ENCODE measurements at regions not wholly inside any gene's neighbourhood (a gene's known extent, or its start where the extent isn't known, plus 50 kb on each side); places are given as distances from the start of the nearest gene placed in this dataset.
A peak's percentile ranks its signal among the peaks of the same experiment; 100 is the strongest.

DNA sequence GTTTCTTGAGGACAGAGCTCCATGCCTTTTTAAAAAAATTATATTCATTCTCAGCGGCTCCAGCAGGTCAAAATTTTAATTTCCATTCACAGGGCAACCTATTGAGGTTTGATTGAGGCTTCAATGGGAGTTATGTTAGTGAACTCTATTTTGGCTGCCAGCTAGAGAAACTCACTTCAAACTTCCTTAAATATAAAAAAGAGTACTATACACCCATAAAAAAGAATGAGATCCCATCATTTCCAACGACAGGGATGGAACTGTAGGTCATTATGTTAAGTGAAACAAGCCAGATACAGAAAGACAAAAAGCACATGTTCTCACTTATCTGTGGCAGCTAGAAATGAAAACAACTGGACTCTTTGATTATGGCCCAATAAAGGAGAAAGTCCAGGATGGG is 176.8 kb upstream of the IL12B start:
- Histone ChIP-seq H3K9ac (ENCODE audit: low read depth, low read length) (no peak overlapping the region), H3K4me3 (ENCODE audit: low read length) (no peak overlapping the region), H3K36me3 (ENCODE audit: insufficient read depth, low read length) (no peaks in the 10 kb centered on the region), H3K27me3 (ENCODE audit: control insufficient read depth, insufficient read depth, low read length) (no peaks in the 10 kb centered on the region), H3K9me3 (replicated peaks; ENCODE audit: low read length) (no peaks in the 10 kb centered on the region), H3K4me1 (ENCODE audit: control insufficient read depth, insufficient read depth, low read length) (peaks cover 37% of the 10 kb centered on the region), H3K4me2 (ENCODE audit: low read length) (no peak overlapping the region)

DNA sequence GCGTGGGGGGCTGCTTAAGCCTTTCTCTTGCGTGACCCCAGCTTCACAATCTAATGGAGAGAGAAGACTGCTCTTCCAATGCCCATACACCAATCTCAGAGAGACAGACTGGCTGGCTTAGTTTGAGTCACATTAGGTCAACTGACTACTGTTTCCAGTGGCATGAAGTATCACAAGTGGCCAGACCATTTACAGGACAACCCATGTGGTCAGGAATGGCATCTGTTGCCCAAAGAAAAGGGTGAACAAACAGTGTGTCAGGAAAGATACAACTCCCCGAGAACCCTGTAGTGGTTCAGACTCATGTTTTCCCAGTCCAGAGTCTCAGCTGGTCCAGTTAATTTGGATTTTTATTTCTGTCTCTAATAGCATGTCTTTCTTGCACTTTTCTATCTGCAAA is 177.4 kb upstream of the IL12B start:
- Histone ChIP-seq H3K9ac (ENCODE audit: low read depth, low read length) (no peak overlapping the region), H3K4me2 (ENCODE audit: low read length) (no peak overlapping the region), H3K9me3 (replicated peaks; ENCODE audit: low read length) (no peaks in the 10 kb centered on the region), H3K4me1 (ENCODE audit: control insufficient read depth, insufficient read depth, low read length) (peaks cover 40% of the 10 kb centered on the region), H3K27me3 (ENCODE audit: control insufficient read depth, insufficient read depth, low read length) (no peaks in the 10 kb centered on the region), H3K4me3 (ENCODE audit: low read length) (no peak overlapping the region), H3K36me3 (ENCODE audit: insufficient read depth, low read length) (no peaks in the 10 kb centered on the region)

DNA sequence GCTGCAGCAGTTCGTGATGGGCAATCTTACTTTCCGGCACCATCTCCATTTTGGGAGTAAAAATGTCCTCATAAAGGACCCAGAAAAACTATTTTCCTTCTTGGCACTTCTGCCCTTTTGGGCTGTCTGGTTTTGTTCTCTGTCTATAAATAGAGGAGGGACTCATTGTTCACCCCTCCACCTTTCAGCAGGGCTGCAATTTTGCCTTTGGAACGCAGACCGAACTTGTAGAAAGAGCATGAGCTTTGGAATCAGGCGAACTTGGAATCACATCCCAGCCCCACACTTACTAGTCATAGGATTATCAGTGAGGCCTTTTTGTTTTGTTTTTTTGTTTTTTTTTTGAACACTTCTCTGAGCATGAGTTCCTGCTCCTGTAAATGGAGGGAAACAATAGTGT is 178.1 kb upstream of the IL12B start:
- Histone ChIP-seq H3K27me3 (ENCODE audit: control insufficient read depth, insufficient read depth, low read length) (no peaks in the 10 kb centered on the region), H3K4me2 (ENCODE audit: low read length) (no peak overlapping the region), H3K9me3 (replicated peaks; ENCODE audit: low read length) (no peaks in the 10 kb centered on the region)

DNA sequence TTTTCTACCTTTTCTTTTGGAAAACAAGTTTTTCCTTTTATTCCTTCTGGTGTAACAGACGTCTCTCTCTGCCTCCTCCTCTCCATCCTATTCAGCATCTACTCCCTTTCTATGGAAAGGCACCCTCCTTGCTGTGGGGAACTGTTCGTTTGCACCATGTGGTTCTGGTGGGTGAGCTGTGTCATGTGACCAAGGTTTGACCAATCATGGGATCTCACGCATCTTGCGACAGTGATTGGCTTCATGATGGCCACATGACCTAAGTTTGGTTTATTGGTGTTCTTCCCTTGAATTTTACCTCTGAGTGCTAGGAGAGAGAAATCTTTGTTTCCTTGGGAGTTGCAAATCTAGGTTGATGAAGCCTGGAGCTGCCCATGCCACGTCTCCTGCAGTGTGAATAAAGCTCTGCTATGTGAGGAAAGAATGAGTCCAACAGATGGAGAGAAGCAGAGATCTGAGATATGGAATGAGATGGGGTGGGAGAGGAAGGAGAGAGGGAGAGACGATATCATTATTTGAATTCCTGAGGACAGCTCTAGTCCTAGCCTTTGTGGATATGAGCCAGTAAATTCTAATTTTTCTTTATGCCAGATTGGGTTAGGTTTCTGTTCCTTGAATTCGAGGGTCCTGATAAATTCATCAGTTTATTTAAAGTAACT is 178.8 kb upstream of the IL12B start:
- H3K36me3 ChIP-seq (ENCODE audit: insufficient read depth, low read length), result no peaks in the 10 kb centered on the region
- H3K9me3 ChIP-seq (replicated peaks; ENCODE audit: low read length), result no peaks in the 10 kb centered on the region
- H3K27me3 ChIP-seq (ENCODE audit: control insufficient read depth, insufficient read depth, low read length), result no peaks in the 10 kb centered on the region
- no peak overlapping the region for H3K9ac ChIP-seq (ENCODE audit: low read depth, low read length)
- H3K4me3 ChIP-seq (ENCODE audit: low read length), result no peak overlapping the region
- peaks cover 33% of the 10 kb centered on the region for H3K4me1 ChIP-seq (ENCODE audit: control insufficient read depth, insufficient read depth, low read length)
- H3K4me2 ChIP-seq (ENCODE audit: low read length), result no peak overlapping the region

More for the DNA sequence above, 178.1 kb upstream of the IL12B start:
- Histone ChIP-seq H3K36me3 (ENCODE audit: insufficient read depth, low read length) (no peaks in the 10 kb centered on the region), H3K4me3 (ENCODE audit: low read length) (no peak overlapping the region), H3K4me1 (ENCODE audit: control insufficient read depth, insufficient read depth, low read length) (peaks cover 40% of the 10 kb centered on the region), H3K9ac (ENCODE audit: low read depth, low read length) (no peak overlapping the region)

DNA sequence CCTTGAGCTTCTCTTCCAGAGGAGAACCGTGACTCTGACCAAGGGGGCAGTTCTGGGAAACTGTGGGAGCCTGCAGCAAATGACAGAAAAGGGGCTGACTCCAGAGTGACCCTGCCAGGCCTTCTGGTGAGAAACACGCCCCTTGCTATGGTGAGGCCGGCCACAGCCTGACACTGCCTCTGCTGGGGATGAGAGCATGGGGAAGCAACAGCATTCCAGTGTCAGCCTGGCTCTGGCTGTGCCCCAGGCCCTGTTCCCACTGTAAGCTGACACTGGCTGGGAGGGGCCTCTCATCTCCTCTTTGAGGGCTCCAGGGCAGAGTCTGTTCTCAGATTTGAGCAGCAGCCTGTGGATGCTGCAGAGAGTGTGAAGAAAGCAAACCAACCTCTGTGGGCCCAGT is 180.0 kb upstream of the IL12B start:
- Histone ChIP-seq H3K27me3 (ENCODE audit: control insufficient read depth, insufficient read depth, low read length) (no peaks in the 10 kb centered on the region), H3K9ac (ENCODE audit: low read depth, low read length) (no peak overlapping the region), H3K4me2 (ENCODE audit: low read length) (no peak overlapping the region), H3K36me3 (ENCODE audit: insufficient read depth, low read length) (no peaks in the 10 kb centered on the region), H3K4me3 (ENCODE audit: low read length) (no peak overlapping the region), H3K9me3 (replicated peaks; ENCODE audit: low read length) (no peaks in the 10 kb centered on the region), H3K4me1 (ENCODE audit: control insufficient read depth, insufficient read depth, low read length) (peaks cover 22% of the 10 kb centered on the region)

DNA sequence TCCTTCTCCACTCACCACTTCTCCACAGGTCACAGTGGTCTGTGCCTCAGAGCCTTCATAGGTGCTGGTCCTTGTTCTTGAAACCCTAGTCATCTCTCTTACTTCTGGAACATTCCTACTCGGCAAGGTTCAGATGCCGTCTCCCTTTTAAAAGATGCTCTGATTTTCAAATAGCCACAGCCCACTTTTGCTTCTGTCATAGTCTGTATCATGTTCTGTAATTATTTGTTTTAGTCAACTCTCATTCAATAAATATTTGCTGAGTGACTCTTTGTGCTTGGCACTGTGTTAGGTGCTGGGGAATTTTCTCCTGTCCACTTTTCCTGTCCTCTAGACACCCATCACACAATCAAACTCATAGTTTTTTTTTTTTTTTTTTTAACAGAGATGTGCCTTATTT is 181.3 kb upstream of the IL12B start:
- Histone ChIP-seq H3K4me1 (ENCODE audit: control insufficient read depth, insufficient read depth, low read length) (peaks cover 20% of the 10 kb centered on the region), H3K4me3 (ENCODE audit: low read length) (no peak overlapping the region), H3K4me2 (ENCODE audit: low read length) (peak overlapping the region; percentile 22), H3K36me3 (ENCODE audit: insufficient read depth, low read length) (no peaks in the 10 kb centered on the region), H3K9me3 (replicated peaks; ENCODE audit: low read length) (no peaks in the 10 kb centered on the region), H3K27me3 (ENCODE audit: control insufficient read depth, insufficient read depth, low read length) (no peaks in the 10 kb centered on the region), H3K9ac (ENCODE audit: low read depth, low read length) (no peak overlapping the region)

DNA sequence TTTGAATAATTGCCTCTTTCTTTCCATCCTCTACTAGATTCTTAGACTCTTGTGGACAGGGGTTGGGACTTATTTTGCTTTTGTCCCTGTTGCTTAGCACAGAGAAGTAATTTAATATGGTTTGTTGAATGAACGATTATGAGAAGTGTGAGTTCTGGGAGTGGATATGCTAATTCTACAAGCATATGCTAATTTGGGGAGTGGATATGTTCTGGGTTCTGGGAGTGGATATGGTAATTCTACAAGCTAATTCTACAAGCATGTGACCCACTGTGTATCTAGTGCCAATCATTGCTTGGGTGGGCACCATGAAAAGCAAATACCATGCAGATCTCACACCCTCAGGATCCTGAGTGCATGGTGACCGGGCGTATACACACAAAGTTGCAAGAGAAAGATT is 181.8 kb upstream of the IL12B start:
- Histone ChIP-seq H3K27me3 (ENCODE audit: control insufficient read depth, insufficient read depth, low read length) (no peaks in the 10 kb centered on the region), H3K9ac (ENCODE audit: low read depth, low read length) (no peak overlapping the region), H3K4me2 (ENCODE audit: low read length) (peak overlapping the region; percentile 22), H3K36me3 (ENCODE audit: insufficient read depth, low read length) (no peaks in the 10 kb centered on the region), H3K9me3 (replicated peaks; ENCODE audit: low read length) (no peaks in the 10 kb centered on the region), H3K4me1 (ENCODE audit: control insufficient read depth, insufficient read depth, low read length) (peaks cover 20% of the 10 kb centered on the region), H3K4me3 (ENCODE audit: low read length) (no peak overlapping the region)

DNA sequence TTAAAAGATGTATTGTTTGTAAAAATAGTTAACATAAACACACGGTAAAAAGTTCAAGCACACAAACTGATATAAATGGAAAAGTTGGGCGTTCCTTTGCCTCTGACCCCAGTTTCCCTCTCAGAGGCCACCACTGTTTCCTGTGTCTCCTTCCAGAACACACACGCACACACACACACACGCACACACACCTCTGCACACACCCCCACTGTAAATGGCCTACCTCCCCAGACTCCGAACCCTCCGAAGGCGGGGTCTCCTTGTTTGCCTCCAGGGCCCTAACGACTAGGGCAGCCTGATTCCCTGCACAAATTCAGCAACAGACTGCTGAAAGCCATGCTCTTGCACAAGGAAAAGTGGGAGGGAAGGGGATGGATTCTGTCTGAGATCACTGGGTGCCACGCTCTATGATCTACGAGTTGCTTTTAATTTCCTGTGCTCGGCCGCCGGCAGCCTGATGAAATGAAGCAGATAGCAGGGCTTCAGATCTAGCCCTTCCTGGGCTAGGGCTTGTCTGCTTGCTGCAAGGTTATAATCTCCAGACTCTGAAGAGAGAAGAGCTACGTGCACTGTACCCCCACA is 184.0 kb upstream of the IL12B start:
- Histone ChIP-seq H3K27me3 (ENCODE audit: control insufficient read depth, insufficient read depth, low read length) (no peaks in the 10 kb centered on the region), H3K9me3 (replicated peaks; ENCODE audit: low read length) (no peaks in the 10 kb centered on the region), H3K4me3 (ENCODE audit: low read length) (no peak overlapping the region), H3K36me3 (ENCODE audit: insufficient read depth, low read length) (no peaks in the 10 kb centered on the region), H3K4me1 (ENCODE audit: control insufficient read depth, insufficient read depth, low read length) (peaks cover 32% of the 10 kb centered on the region), H3K9ac (ENCODE audit: low read depth, low read length) (no peak overlapping the region), H3K4me2 (ENCODE audit: low read length) (no peak overlapping the region)

DNA sequence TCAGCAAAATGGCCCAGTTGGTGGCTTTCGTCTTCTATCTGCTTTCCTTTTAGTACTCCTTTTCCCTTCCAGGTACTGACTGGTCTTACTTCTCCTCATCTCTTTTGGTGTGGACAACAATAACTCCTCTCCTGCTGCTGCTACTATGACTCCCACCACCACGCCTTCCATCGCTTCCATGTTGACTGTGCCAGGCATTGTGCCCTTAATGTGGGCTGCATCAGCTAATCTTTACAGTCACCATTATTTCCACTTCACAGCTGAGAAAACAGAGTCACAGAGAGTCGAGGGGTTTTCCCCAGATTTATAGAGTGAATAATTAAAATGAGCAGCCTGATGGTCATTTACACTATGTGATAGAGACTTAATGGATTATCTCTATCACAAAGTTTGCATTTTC is 184.9 kb upstream of the IL12B start:
- H3K9me3 ChIP-seq (replicated peaks; ENCODE audit: low read length), result no peaks in the 10 kb centered on the region
- no peaks in the 10 kb centered on the region for H3K27me3 ChIP-seq (ENCODE audit: control insufficient read depth, insufficient read depth, low read length)

DNA sequence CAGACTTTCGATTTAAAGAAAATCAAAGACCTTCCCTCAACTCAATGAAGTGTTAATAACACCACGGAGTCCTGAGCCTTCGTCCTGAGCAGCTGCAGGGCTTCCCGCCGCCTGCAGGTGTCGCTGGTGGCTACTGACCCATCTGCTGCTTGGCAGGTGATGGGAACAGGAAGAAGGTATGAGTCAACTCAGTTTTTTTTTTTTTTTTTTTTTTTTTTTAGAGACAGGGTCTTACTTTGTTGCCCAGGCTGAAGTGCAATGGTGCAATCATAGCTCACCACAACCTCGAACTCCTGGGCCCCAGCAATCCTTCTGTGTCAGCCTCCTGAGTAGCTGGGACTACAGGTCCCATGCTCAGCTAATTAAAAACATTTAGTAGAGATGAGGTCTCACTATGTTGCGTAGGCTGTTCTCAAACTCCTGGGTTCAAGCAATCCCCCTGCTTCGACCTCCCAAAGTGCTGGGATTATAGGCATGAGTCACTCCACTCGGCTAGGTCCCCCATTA is 185.7 kb upstream of the IL12B start:
- Histone ChIP-seq H3K4me2 (ENCODE audit: low read length) (no peak overlapping the region), H3K9ac (ENCODE audit: low read depth, low read length) (no peak overlapping the region), H3K4me3 (ENCODE audit: low read length) (no peak overlapping the region), H3K4me1 (ENCODE audit: control insufficient read depth, insufficient read depth, low read length) (peaks cover 26% of the 10 kb centered on the region), H3K36me3 (ENCODE audit: insufficient read depth, low read length) (no peaks in the 10 kb centered on the region), H3K27me3 (ENCODE audit: control insufficient read depth, insufficient read depth, low read length) (no peaks in the 10 kb centered on the region), H3K9me3 (replicated peaks; ENCODE audit: low read length) (no peaks in the 10 kb centered on the region)

More for the DNA sequence above, 184.9 kb upstream of the IL12B start:
- H3K9ac ChIP-seq (ENCODE audit: low read depth, low read length), result no peak overlapping the region
- H3K4me2 ChIP-seq (ENCODE audit: low read length), result no peak overlapping the region
- no peaks in the 10 kb centered on the region for H3K36me3 ChIP-seq (ENCODE audit: insufficient read depth, low read length)
- no peak overlapping the region for H3K4me3 ChIP-seq (ENCODE audit: low read length)
- peaks cover 32% of the 10 kb centered on the region for H3K4me1 ChIP-seq (ENCODE audit: control insufficient read depth, insufficient read depth, low read length)

DNA sequence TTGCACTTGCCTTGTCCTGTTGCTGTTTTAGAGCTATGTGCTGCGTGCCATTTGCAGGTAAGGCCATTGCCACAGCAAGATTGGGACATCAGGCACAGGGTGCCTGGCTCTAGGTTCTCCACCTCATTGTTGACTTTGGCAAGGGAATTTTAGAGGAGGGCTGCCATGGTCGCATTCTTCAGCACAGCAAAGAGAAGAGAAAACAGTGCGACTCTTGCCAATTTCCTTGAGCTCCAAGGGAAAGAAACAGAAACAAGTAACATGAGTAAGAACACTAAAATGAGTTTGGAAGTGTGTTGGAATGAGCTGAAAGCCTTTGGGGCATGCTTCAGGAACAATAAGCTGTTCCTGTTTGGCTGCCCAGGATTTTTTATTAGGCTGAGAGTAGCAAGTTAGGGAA is 188.1 kb upstream of the IL12B start:
- Histone ChIP-seq H3K9ac (ENCODE audit: low read depth, low read length) (no peak overlapping the region), H3K27me3 (ENCODE audit: control insufficient read depth, insufficient read depth, low read length) (no peaks in the 10 kb centered on the region), H3K36me3 (ENCODE audit: insufficient read depth, low read length) (no peaks in the 10 kb centered on the region), H3K4me2 (ENCODE audit: low read length) (no peak overlapping the region), H3K9me3 (replicated peaks; ENCODE audit: low read length) (no peaks in the 10 kb centered on the region), H3K4me1 (ENCODE audit: control insufficient read depth, insufficient read depth, low read length) (peaks cover 14% of the 10 kb centered on the region), H3K4me3 (ENCODE audit: low read length) (no peak overlapping the region)

DNA sequence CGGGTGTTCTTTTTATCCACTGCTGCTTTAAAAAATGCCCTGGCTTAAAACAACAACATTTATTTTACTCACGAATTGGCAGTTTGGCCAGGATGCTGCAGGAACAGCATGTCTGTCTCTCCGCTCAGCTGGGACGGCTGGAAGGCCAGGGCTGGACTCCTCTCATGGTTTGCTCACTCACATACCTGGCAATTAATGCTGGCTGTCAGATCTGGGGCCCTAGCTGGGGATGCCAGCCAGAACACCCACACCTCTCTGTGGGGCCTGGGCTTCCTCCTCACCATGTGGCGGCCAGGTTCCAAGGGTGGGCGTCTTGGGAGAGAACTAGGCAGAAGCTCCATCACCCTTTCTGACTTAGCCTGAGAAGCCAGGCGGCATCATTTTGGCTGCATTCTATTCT is 189.1 kb upstream of the IL12B start:
- Histone ChIP-seq H3K9me3 (replicated peaks; ENCODE audit: low read length) (no peaks in the 10 kb centered on the region), H3K4me1 (ENCODE audit: control insufficient read depth, insufficient read depth, low read length) (peaks cover 14% of the 10 kb centered on the region), H3K27me3 (ENCODE audit: control insufficient read depth, insufficient read depth, low read length) (no peaks in the 10 kb centered on the region), H3K4me3 (ENCODE audit: low read length) (no peak overlapping the region), H3K9ac (ENCODE audit: low read depth, low read length) (no peak overlapping the region), H3K36me3 (ENCODE audit: insufficient read depth, low read length) (no peaks in the 10 kb centered on the region), H3K4me2 (ENCODE audit: low read length) (no peak overlapping the region)
